Stimulated activated CD4-positive, alpha-beta T cell treated with anti-CD3 and anti-CD28 coated beads, Interleukin-1b, Interleukin-23, amount 100 ng/mL, for 24 hours (primary cell): ENCODE measurements at regions not wholly inside any gene's neighbourhood (a gene's known extent, or its start where the extent isn't known, plus 50 kb on each side); places are given as distances from the start of the nearest gene placed in this dataset.

ENCODE experiments used
- DNase-seq, 4 experiments: peaks; one replicate each; pipeline ENCODE4 v3.0.0-alpha.2; 2020; ENCODE audit warnings: low read depth in 4 of 4, low spot score in 1 of 4

DNA sequence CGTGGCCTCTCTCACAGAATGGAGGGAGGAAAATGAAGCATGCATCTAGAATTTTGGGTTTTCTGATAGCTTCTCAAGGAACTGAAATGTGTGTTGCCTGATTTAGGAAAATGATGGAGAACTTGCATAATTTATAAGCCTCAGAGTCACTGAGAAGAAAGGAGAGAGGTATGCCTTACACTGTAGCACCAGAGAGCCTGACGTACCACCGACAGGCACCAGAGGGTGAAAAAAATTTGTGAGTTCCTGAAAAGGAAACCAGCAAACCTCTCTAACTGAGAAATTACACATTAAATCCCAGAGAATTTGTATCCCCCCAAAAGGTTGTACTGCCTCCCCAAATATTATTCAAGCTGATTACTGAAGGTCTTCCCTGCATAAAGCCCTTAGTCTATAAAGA, 915.3 kb upstream of the SLITRK6 start:
- DNase-seq, result no peak

DNA sequence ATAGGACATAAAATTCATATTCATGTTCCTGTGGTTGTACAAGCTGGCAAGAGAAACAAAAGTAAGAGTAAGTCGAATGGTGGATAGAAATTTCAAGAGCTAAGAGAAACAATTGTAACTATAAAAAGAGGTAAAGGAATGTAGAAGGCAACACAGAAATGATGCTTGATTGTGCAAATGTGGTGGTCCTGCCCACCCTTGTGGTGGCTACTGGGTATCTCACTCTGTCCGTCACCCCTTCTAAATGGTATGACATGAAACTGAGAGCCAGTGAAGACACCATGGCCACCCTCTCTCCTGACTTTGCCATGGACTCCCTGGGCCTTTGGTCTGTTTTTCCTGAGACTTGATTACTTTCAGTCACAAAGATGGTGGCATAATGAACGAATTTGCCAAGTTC, 925.9 kb upstream of the SLITRK6 start:
- DNase-seq, result no peak

DNA sequence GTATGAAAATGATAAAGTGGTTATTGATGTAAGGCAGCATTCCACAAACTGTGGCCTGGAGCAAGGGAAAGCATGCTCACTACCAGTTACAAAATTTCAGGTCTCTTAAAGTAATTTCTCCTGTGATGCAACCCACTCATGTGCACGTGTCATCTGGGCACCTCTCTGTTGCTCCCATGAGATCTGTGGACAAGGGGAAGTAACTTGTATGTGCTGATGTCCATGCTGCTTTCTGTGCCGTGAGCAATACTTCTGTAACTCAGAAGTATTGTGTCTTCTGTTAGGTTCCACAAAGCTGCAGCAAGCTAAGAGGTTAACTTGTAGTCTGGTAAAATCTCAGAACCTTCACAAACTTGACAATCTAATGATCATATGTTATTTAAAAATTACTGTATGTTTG, 930.0 kb upstream of the SLITRK6 start:
- no peak for DNase-seq

DNA sequence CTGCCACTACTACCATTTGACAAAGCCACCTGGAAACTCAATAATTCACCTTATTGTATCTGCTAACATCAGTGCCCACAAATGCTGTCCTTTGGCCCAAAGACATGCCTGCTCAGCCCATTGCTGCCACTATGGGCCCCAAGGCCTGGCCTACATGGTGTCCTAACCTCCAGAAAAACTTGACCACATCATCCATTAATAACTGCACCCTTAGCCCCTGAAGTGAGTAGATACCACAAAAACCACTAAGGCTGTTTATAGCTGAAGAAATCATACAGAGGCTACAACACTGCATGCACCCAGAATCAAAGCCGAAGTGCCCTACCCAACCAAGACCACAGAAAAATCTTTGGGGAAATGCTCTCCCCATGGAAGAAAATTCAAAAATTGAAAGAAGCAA, 932.8 kb upstream of the SLITRK6 start:
- DNase-seq, result no peak

DNA sequence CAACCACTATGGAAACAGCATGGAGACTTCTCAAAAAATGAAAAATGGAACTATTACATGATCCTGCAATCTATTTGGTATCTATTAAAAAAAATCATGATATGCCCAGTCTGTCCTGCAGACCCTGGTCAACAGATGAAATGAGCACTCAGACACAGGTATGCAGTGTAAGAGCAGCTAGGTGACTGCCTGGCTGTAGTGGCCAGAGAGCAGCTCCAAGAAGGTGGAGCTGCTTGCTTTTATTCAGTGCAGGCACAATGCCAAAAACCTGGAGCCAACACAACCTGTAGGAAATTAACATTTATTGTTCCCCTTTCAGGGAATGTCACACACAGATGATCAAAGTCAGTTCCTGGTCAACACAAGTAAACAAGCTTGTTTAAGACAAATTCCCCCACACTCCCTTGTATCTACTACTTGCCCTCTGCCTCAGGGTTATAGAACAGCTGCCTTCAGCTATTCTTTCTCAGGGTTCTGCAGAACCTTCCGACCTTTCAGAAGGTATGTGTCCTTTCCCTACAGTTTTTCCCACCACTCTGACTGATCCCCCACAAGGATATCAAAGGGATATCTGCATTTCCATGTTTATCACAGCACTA, 933.7 kb upstream of the SLITRK5 start:
- DNase-seq, result no peak

DNA sequence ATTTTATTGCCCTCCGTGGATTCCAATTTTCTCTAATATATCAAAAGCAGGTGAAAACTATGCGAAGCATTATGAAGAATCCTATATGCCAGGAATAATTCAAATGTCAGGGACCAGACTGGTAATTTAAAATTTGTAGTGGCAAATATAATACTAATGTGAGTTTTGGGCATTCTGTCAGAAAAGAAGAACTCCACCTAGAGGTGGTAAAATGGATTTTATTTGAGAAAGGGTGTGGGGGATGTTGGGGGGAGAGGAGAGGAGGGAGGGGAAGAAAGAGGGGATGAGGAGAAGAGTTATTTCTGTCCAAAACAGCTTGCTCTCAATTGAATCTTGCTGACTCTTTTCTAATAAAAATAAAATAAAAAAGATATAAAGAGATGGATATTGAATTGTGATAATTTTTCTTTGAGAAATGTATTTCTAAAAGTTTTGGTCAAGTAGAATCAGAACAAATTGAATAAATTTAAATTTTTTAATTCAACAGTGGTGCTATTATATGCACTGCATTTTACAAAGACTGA, 929.3 kb upstream of the SLITRK5 start:
- no peak for DNase-seq

DNA sequence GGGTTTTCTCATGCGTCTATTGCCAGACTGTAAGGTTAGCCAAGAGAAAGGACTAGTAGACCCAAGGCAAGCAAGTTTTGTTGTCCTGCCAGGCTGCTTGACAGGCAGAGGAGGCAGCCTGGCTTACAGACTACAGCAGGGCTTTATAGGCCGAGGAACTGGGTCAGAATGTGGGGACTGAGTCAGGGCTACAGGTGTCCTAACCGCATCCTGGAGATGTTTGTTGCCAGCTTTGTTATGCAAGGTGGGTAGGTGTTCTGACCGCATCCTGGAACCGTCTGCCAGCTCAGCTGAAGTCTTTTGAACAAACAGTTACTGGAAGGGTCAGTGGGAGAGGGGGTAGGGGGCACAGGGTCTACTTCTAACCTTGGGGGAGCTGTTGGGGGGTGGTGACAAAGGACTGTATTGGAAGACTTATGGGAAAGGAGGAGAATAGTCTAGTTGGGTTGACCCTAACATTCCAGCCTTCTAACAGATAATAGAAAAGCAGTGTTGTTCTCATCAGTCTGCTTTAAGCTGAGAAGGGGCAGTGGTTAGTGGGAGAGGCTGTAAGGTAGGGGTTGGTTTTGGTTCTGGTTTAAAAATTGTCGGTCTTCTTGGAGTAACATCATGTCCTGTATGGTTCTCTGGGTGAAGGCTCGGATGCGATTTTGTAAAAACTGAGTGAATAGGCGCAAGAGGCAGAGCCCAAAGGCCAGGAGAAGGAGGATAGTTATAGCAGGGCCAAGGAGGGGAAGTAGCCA, 913.8 kb upstream of the SLITRK5 start:
- no peak for DNase-seq

DNA sequence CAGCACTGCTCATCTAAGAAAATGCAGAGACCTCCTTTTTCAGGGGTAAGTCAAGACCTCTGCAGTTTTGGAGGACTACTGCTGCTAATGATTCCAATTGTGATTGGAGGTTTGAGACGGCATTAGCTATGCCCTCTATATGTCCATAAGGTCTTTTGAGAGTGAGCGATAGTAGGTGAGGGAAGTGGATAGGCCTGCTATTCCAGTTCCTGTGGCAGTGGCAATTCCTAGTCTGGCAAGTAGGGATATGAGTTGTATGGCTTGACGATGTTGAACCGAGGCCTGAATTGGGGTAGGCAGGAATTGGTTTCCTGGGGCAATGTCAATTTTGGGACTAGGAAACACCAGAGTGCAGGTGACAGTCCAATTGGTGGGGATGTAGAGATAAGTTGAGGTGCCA, 913.1 kb upstream of the SLITRK5 start:
- no peak for DNase-seq

DNA sequence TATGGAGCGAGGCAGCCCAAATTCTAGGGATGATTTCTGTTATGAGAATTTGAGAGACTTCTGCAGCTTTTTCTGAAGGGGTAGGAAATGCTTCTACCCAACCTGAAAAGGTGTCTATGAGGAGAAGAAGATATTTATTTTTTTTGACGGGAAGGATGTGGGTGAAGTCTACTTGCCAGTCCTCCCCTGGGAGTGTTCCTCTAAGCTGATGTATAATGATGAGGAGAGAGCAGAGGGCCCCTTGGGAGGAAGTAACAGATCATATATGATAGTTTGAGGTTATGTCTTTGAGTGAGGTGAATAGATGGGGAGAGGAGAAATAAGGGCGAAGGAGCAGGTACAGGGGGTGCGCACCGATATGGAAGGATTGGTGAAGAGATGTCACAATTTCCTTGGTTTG, 910.6 kb upstream of the SLITRK5 start:
- no peak for DNase-seq

DNA sequence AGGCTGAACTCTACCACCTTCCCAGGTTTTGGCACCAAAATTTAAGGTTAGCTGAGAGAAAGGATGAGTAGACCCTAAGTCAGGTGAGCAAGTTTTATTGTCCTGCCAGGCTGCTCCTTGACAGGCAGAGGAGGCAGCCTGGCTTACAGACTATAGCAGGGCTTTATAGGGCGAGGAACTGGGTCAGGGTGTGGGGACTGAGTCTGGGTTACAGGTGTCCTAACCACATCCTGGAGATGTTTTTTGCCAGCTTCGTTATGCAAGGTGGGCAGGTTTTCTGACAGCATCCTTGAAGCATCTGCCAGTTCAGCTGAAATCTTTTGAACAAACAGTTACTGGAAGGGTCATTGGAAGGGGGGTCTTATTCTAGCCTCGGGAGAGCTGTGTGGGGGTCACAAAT, 905.7 kb upstream of the SLITRK5 start:
- no peak for DNase-seq

DNA sequence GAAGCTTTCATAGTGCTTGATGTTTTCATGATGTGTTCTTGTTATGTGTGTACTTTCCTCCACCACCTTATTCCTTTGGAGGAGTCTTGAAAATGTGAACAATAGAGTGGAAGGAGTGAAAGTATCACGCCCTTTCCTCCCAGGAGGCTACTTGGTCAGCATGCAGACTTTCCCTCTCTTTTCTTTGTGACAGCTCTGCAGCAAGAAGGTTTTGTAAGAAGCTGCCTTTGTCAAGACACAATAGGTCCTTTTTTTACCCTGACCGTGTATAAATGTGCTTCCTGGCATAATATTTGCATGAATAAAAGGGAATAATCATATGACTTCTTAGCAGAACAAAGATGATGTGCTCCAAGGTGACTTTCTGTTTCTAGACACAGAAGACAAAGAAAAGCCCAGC, 882.6 kb upstream of the SLITRK5 start:
- no peak for DNase-seq

DNA sequence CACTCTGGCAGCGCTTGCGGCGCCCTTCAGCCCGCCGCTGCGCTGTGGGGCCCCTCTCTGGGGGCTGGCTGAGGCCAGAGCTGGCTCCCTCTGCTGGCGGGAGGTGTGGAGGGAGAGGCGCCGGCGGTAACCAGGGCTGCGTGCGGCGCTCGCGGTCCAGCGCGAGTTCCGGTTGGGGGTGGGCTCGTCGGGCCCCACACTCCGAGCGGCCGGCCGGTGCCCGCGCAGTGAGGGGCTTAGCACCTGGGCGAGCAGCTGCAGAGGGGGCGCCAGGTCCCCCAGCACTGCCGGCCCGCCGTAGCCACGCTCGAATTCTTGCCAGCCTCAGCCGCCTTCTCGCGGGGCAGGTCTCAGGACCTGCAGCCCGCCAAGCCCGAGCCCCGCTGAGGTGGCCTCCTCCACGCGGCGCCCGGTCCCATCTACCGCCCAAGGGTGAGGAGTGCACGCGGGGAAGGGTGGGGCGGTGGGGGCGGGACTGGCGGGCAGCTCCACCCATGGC, 879.0 kb upstream of the SLITRK5 start:
- no peak for DNase-seq

DNA sequence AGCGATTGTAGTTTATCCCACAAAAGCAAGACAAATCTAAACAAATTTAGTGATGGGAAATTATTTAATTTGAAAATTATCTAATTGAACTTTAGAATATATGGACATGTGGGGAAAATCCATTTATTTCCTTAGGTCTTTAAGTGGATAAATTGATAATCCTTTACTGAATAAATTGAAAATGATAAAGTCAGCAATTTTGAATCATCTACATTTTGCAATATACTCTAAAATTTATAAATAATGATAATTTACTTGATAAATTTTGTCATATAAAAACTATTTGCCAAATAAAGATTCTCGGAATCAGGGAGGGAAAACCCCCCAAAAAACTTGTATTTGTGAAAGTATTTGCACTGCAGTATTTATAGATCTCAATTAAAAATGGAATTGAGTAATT, 875.3 kb upstream of the SLITRK5 start:
- no peak for DNase-seq

DNA sequence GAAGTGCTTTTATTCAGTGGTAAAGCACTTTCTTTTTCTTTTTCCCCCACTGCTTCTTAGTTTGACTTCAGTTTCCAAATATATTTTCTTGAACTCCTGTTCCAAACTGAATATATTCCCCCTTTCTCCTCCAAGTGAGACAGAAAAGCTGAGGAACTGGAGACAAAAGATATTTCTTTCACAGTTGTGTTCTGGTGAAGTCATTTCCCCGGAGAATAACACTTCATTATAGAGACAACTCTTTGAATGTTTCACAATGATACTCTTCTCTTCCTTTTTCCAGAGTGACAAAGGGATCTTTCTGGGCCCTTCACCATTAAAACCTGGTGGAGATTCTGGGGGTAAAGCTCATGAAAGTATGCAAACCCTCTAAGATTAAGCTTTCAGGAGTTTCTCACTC, 860.8 kb upstream of the SLITRK5 start:
- no peak for DNase-seq

DNA sequence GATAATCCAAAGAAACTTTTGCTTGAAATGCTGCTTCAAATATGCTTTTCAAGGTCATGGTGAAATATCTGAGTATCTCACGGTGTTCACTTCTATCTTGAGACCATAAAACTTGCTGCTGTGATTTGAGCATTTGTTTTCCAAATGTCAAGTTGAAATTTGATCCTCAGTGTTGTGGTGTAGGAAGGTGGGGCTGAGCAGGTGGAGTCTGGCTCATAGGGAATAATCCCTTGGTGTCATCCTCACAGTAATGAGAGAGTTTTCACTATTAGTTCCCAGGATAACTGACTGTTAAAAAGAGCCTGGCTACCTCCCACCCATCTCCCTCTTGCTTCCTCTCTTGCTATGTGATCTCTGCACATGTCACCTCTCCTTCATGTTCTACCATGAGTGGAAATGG, 858.0 kb upstream of the SLITRK5 start:
- no peak for DNase-seq

DNA sequence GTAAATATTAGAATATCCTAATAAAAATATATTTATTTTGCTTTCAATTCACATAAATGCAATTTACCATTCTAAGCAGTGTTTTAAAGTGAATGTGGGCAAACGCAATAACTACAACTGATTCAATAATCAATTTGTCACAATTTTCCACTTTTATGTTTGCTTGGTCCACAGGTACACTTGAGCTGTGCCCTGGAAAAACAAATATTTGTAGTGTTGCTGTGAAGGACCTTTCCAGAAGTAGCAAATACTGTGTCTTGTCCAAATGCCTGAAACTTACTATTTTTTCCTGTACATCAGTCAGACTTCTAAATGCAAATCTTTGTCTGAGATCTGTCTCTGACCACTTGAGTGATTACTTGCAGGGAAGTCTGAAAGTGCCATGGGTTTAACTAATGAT, 845.8 kb upstream of the SLITRK5 start:
- no peak for DNase-seq

DNA sequence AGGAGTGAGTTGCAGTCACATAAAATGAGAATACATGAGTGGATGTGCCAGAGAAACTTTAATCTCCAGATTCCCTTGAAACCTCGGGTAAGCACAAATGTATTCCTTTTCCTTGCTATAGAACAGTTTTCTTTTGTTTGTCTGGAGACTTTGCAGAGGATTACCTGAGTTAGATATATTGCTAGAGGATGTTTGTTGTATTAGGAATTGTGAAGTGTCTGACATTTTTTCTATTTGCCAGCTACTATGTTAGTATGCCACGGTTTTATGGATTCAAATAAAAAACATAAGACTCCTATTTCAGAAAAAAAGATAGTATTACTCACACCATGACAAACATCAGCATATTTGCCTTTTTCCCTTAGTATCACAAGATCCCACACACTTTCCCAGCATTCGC, 844.9 kb upstream of the SLITRK5 start:
- DNase-seq, result no peak

DNA sequence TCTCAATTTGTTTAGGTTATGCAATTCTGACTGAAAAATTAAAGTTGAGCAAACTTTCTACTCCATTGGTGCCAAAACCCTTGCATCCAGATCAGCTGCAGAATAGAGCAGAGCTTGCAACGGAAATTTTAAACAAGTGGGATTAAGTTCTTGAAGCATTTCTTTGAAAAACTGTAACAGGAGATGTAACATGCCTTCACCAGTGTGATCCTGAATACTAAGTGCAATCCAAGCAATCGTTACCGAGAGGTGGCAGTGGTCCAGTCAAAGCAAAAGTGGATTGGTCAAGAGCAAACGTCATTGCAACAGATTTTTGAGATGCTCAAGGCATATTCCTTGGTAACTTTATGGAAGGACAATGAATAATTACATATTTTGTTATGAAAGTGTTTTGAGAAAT, 841.1 kb upstream of the SLITRK5 start:
- no peak for DNase-seq

DNA sequence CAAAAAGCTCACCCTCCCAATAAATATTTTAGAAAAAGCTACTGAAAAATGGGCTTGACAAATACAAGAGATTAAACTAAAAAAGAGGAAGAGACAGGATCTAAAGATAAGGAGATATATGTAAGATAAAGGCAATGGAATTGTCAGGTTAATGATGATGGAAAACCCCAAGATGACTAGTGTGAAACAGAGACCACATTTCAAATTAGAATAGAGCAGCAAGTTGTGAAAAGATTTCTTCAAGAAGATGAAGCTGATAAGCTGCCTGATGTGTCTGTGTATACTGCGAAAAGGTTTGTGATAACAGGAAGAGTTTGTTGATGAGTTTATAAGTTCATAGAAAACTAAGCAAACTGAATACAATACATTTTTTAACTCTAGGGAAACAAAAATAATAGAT, 840.1 kb upstream of the SLITRK5 start:
- DNase-seq, result no peak

DNA sequence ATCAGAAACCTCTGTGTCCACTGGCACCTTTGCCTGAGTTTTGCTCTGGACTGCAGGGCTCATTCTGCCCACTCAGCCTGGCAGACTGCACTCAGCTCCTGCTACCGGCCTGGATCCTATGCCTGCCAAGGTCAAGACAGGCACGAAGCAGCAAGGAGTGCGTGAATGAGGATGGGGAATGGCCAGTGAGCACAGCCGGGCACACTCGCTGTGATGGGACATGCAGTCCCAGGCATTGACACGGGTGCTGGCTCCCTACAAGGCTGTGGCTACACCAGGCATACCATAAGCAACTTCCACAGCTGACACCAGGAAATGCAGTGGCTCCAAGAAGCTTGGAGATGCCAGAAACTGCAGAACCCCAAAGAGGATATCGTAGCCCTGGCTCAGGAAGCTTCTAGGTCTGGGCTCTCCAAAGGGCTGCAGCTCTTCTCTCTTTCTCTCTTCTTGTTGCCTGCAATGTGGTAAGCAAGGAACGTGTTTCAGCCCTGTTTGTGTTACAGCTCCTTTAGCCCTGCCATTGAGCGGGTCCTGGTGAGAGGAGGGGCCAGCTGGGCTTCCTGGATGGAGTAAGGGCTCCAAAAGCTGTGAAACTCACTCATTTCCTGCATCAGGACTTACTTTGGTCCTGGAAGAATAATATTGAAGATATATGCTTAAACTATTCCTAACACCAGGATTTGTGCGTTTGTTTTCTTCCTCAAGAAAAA, 832.6 kb upstream of the SLITRK5 start:
- no peak for DNase-seq

DNA sequence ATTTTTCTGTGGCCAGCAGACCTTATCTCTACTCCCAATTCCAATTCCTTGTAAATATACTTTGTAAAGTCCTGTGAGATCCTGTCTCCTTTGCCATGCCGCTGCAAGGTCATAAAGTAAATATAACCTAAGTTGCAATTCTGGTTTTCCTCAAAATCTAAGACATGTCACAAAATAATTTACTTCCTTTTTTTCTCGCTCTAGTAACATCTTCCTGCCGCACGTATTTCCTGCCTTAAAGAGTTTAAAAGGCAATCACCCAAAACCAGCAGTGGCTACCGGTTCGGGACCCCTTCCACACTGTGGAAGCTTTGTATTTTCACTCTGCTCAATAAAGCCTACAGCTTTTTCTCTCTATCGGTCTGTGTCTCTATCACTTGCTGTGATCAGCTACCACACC, 832.0 kb upstream of the SLITRK5 start:
- DNase-seq, result no peak
